ENCODE measurements at regions not wholly inside any gene's neighbourhood (a gene's known extent, or its start where the extent isn't known, plus 50 kb on each side); places are given as distances from the start of the nearest gene placed in this dataset.

GRCh38 chr4:136650541-136651277 lies 881.6 kb downstream of the PCDH18 start:
- no peaks in the 10 kb centered on the region for H3K27me3 ChIP-seq (ENCODE audit: insufficient read depth, poor library complexity, severe bottlenecking)
- no peak overlapping the region for H3K27ac ChIP-seq (replicated peaks)
- no peak overlapping the region for H3K4me3 ChIP-seq (replicated peaks; ENCODE audit: insufficient read depth, low read length)
- TF ChIP-seq SPI1 (IDR thresholded peaks at IDR 0.05; ENCODE audit: borderline replicate concordance, low read depth) (no peak), GABPA (IDR thresholded peaks at IDR 0.05; ENCODE audit: low read depth) (no peak), POLR2AphosphoS5 (IDR thresholded peaks at IDR 0.05; ENCODE audit: low read depth) (no peak)
- TF ChIP-seq, protein P1, sequence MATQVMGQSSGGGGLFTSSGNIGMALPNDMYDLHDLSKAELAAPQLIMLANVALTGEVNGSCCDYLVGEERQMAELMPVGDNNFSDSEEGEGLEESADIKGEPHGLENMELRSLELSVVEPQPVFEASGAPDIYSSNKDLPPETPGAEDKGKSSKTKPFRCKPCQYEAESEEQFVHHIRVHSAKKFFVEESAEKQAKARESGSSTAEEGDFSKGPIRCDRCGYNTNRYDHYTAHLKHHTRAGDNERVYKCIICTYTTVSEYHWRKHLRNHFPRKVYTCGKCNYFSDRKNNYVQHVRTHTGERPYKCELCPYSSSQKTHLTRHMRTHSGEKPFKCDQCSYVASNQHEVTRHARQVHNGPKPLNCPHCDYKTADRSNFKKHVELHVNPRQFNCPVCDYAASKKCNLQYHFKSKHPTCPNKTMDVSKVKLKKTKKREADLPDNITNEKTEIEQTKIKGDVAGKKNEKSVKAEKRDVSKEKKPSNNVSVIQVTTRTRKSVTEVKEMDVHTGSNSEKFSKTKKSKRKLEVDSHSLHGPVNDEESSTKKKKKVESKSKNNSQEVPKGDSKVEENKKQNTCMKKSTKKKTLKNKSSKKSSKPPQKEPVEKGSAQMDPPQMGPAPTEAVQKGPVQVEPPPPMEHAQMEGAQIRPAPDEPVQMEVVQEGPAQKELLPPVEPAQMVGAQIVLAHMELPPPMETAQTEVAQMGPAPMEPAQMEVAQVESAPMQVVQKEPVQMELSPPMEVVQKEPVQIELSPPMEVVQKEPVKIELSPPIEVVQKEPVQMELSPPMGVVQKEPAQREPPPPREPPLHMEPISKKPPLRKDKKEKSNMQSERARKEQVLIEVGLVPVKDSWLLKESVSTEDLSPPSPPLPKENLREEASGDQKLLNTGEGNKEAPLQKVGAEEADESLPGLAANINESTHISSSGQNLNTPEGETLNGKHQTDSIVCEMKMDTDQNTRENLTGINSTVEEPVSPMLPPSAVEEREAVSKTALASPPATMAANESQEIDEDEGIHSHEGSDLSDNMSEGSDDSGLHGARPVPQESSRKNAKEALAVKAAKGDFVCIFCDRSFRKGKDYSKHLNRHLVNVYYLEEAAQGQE (IDR thresholded peaks at IDR 0.05; ENCODE audit: insufficient replicate concordance, low read depth), result no peak
- no peak for DNase-seq (ENCODE audit: low read depth in 1 of 2, low spot score in 1 of 2)

DNA sequence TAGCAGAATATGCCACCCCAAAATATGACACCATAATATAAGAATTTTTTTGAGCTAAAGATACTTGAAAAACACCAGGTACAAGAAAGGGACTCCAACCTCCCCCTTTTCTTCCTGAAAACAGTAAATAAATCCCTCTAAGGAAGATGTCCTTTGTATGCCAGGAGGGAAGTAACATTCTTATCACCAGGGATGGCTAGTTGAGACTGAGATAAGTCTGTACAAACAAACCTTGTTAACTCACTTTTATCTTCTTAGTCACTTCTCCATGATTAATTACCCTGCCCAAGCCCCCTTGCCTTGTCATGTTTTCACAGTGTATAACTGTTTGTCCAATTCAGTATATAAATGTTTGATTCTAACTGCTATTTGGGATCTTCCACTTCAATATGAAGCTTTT lies 888.0 kb downstream of the PCDH18 start:
- Histone ChIP-seq H3K27ac (replicated peaks) (no peak overlapping the region), H3K4me3 (replicated peaks; ENCODE audit: insufficient read depth, low read length) (no peak overlapping the region), H3K27me3 (ENCODE audit: insufficient read depth, poor library complexity, severe bottlenecking) (no peaks in the 10 kb centered on the region)
- TF ChIP-seq POLR2AphosphoS5 (IDR thresholded peaks at IDR 0.05; ENCODE audit: low read depth), result no peak
- no peak for TF ChIP-seq CTCF (IDR thresholded peaks at IDR 0.05; ENCODE audit: insufficient read depth, low read length)
- TF ChIP-seq, protein P1 (IDR thresholded peaks at IDR 0.05; ENCODE audit: insufficient replicate concordance, low read depth), result no peak
- TF ChIP-seq GABPA (IDR thresholded peaks at IDR 0.05; ENCODE audit: low read depth), result no peak
- TF ChIP-seq SPI1 (IDR thresholded peaks at IDR 0.05; ENCODE audit: borderline replicate concordance, low read depth), result no peak
- no peak for DNase-seq (ENCODE audit: low read depth in 1 of 2, low spot score in 1 of 2)

DNA sequence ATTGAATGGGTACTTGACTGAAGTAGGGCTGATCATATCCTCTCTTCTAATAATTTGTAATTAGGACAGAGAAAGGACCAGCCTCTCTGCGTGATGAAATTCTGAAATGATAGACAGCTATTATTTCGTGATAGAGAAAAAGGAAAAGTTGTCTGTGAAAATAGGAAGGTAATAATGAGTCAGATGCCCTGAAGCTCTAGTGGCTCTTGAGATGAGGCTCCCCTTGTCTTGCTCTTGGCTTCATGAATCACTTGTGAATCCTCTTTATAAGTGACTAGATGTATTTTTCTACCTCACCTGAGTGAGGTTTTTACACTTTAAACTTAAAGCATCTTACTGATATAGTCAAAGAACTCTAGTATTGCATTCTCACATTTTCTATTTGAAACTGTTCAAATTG lies 888.9 kb downstream of the PCDH18 start:
- Histone ChIP-seq H3K27ac (replicated peaks) (no peak overlapping the region), H3K27me3 (ENCODE audit: insufficient read depth, poor library complexity, severe bottlenecking) (no peaks in the 10 kb centered on the region), H3K4me3 (replicated peaks; ENCODE audit: insufficient read depth, low read length) (no peak overlapping the region)
- no peak for DNase-seq (ENCODE audit: low read depth in 1 of 2, low spot score in 1 of 2)
- TF ChIP-seq, protein P1 (IDR thresholded peaks at IDR 0.05; ENCODE audit: insufficient replicate concordance, low read depth), result no peak
- TF ChIP-seq CTCF (IDR thresholded peaks at IDR 0.05; ENCODE audit: insufficient read depth, low read length) (no peak), GABPA (IDR thresholded peaks at IDR 0.05; ENCODE audit: low read depth) (no peak), POLR2AphosphoS5 (IDR thresholded peaks at IDR 0.05; ENCODE audit: low read depth) (no peak), SPI1 (IDR thresholded peaks at IDR 0.05; ENCODE audit: borderline replicate concordance, low read depth) (no peak)

All from HL-60 (cell line).